ENCODE measurements at regions not wholly inside any gene's neighbourhood (a gene's known extent, or its start where the extent isn't known, plus 50 kb on each side); places are given as distances from the start of the nearest gene placed in this dataset.
A peak's percentile ranks its signal among the peaks of the same experiment; 100 is the strongest.

GRCh38 chr12:98399532-98399931 is 115.9 kb upstream of the TMPO start (continued):
- TF ChIP-seq ZNF24 (IDR thresholded peaks at IDR 0.05) (no peak), MLLT1 (IDR thresholded peaks at IDR 0.05) (no peak), CHD1 (IDR thresholded peaks at IDR 0.05; ENCODE audit: low read depth, low read length) (no peak), CREM (IDR thresholded peaks at IDR 0.05; ENCODE audit: low read depth) (peak; percentile 18; the same call in 1 of the 2 replicates), NFYB (IDR thresholded peaks at IDR 0.05; ENCODE audit: insufficient read depth, low read depth, low read length) (no peak), HSF1 (IDR thresholded peaks at IDR 0.05; ENCODE audit: low read depth, low read length) (no peak), PAX5 (IDR thresholded peaks at IDR 0.05; ENCODE audit: borderline replicate concordance, low read depth, low read length) (no peak), NFXL1 (IDR thresholded peaks at IDR 0.05; ENCODE audit: borderline replicate concordance) (no peak), GATAD2B (conservative IDR thresholded peaks at IDR 0.05; ENCODE audit: low read depth) (no peak), RELA (IDR thresholded peaks at IDR 0.05; ENCODE audit: borderline replicate concordance, partially characterized antibody) (no peak)

- H3K9ac ChIP-seq (ENCODE audit: control insufficient read depth, insufficient read depth, low read length) = no peak overlapping the region
- ChIA-PET RAD21 (ENCODE audit: unreplicated experiment) (interaction anchor here (0.7 to 1.7 kb wide), 2 partner anchors 13 to 1830 kb away, joined by 3 to 4 read pairs; no protein-coding TSS in a partner anchor), CTCF (interaction anchor here (0.7 to 2.8 kb wide), 4 partner anchors 25 to 1252 kb away, joined by 3 to 13 read pairs (median 4); no protein-coding TSS in a partner anchor), SMC1A (ENCODE audit: uncharacterized antibody, unreplicated experiment) (interaction anchor here (0.9 to 1.8 kb wide), 6 partner anchors 14 to 227 kb away, joined by 3 to 5 read pairs (median 3); no protein-coding TSS in a partner anchor), POLR2A (interaction anchor here (0.7 kb wide), 1 partner anchor 113 kb away, joined by 3 read pairs; no protein-coding TSS in a partner anchor)
- 21% methylated on average over 4 of the region's 4 CpGs for WGBS (ENCODE audit: insufficient coverage, insufficient replicate concordance, low lambda C conversion rate, missing lambda C conversion rate)
- peaks cover 23% of the 10 kb centered on the region for H3K4me1 ChIP-seq (ENCODE audit: control insufficient read depth, insufficient read depth, low read length)
- in situ Hi-C loops (cut with MboI) (no loop called here), intact Hi-C loops (cut with micrococcal nuclease; ENCODE audit: unreplicated experiment) (no loop called here)
- no peak overlapping the region for H3K4me3 ChIP-seq
- H4K20me1 ChIP-seq (ENCODE audit: control insufficient read depth, insufficient read depth) = no peaks in the 10 kb centered on the region
- no TSS peak for BruUV-seq (replicated peaks)
- no peaks in the 10 kb centered on the region for H3K27me3 ChIP-seq (replicated peaks in 1 of 2; ENCODE audit: control insufficient read depth in 2 of 2, insufficient read depth in 2 of 2, low read length in 1 of 2)
- no peak overlapping the region for H2AFZ ChIP-seq (ENCODE audit: control insufficient read depth, low read depth, low read length)
- no peak overlapping the region for H3K4me2 ChIP-seq (ENCODE audit: control insufficient read depth, insufficient read depth)
- peak; percentile 55 for ATAC-seq
- H3K27ac ChIP-seq (ENCODE audit: control insufficient read depth, insufficient read depth) = no peak overlapping the region
- no peaks in the 10 kb centered on the region for H3K79me2 ChIP-seq (ENCODE audit: control insufficient read depth, insufficient read depth, low read length)
- H3K36me3 ChIP-seq (ENCODE audit: control insufficient read depth in 2 of 2, insufficient read depth in 2 of 2, low read length in 1 of 2) = no peaks in the 10 kb centered on the region
- DNase-seq (ENCODE audit: low read depth, low spot score) = peak; percentile 55
- FAIRE-seq = no peak
- H3K9me3 ChIP-seq (replicated peaks; ENCODE audit: control insufficient read depth, insufficient read depth, low read length) = no peaks in the 10 kb centered on the region
- TF ChIP-seq HDAC6 (IDR thresholded peaks at IDR 0.05; ENCODE audit: unreplicated experiment) (no peak), HCFC1 (IDR thresholded peaks at IDR 0.05; ENCODE audit: low read length) (no peak), EED (IDR thresholded peaks at IDR 0.05; ENCODE audit: low read depth) (no peak), SIX5 (IDR thresholded peaks at IDR 0.05; ENCODE audit: low read depth, low read length, severe bottlenecking) (no peak), GATAD2B (conservative IDR thresholded peaks at IDR 0.05; ENCODE audit: low read depth) (peak; percentile 67), IKZF1 (conservative IDR thresholded peaks at IDR 0.05) (peak; percentile 47), SUZ12 (IDR thresholded peaks at IDR 0.05; ENCODE audit: unreplicated experiment) (no peak), NBN (IDR thresholded peaks at IDR 0.05) (0 out of 2 replicates have a peak, but pooled peaks have one; percentile 34), POLR2AphosphoS5 (IDR thresholded peaks at IDR 0.05; ENCODE audit: low read length) (no peak), CBFB (IDR thresholded peaks at IDR 0.05; ENCODE audit: low read depth) (no peak), MTA3 (IDR thresholded peaks at IDR 0.05; ENCODE audit: borderline replicate concordance, low read length) (no peak), NR2F1 (conservative IDR thresholded peaks at IDR 0.05) (peak; percentile 98), ASH2L (IDR thresholded peaks at IDR 0.05; ENCODE audit: borderline replicate concordance, low read depth) (no peak), SPI1 (IDR thresholded peaks at IDR 0.05; ENCODE audit: borderline replicate concordance, insufficient read depth, low read depth, low read length) (peak; percentile 55; the same call in 1 of the 2 replicates), IKZF2 (IDR thresholded peaks at IDR 0.05) (peak; percentile 16; a peak in 2 of 4 replicates)
These were observed 114.0 kb upstream of the TMPO start for GRCh38 chr12:98401427-98401826.
